DOHH2 (cell line): ENCODE measurements at regions not wholly inside any gene's neighbourhood (a gene's known extent, or its start where the extent isn't known, plus 50 kb on each side); places are given as distances from the start of the nearest gene placed in this dataset.

Experiments
- CTCF ChIP-seq: fragments of 200-600 bp; sonication (generic); IDR thresholded peaks from one replicate; pipeline ENCODE4 v1.5.1; 2014; ENCODE audit warnings: antibody characterized with exemption, mild to moderate bottlenecking, low read depth, low read length; ENCODE audit not compliant: poor library complexity, severe bottlenecking
- EZH2phosphoT487 ChIP-seq: fragments of 200-600 bp; sonication (generic); IDR thresholded peaks from 2 replicates; pipeline ENCODE4 v1.6.1; 2017; ENCODE audit warnings: borderline replicate concordance, mild to moderate bottlenecking, antibody characterized with exemption, low read length, moderate library complexity, mixed read lengths

DNA sequence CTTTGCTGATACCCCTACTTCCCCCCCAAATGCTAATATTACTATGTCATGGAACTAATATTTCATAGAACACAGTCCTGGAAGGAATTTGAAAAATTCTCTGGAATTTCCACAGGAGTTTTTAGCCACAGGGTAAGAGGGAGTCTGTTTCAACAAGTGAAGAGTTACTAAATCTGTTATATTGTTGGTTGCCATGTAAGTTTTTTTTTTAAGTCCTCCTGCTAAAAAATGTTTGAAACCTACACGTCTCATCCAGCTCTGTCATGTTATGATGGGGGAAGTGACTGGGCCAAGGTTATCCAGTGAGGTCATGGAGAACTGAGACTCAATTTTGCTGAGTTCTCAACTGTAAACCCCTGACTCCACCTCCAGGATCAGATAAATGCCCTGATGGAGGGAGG, 60.8 kb upstream of the USP24 start:
- no peak for TF ChIP-seq CTCF
- no peak for TF ChIP-seq EZH2phosphoT487
